ENCODE measurements at regions not wholly inside any gene's neighbourhood (a gene's known extent, or its start where the extent isn't known, plus 50 kb on each side); places are given as distances from the start of the nearest gene placed in this dataset.

DNA sequence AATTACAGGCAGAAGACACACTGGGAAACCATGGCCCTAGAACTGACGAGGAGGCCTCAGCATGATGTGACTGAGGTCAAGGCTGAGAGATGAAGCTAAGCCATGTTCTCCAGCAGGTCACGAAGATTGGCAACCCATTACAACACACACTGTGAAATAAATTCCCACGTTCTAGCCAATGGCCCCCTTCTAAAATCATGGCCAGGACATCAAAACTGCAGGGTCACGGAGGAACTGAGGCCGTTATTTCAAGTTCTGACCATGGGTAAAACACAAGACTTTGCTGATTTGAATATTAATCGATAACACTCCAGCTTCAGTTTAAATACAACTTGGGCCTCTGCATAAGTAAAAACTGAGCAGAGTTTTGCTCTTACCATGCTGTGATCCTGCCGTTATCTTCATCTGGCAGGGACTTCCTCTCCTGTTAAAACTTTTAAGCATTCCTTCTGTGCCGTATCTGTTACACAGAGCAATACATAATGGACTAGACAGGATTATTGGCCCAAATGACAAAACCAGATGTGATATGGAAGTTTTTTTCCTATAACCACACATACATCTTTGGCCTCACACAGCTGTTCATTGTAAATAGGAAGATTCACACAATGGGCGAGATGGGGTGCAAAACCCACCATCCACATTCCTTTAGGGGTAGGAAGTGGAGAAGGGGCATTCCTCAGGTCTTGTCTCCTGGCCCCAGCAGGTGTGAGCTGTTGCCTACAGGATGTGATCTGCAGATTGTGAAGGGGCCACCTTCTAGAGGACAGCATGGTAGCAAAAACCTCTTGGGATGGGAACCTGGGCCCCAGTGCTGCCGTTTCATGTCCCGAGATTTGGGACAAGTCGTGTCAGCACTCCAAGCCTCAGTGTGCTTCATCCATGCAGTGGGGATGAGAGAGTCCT lies 207.4 kb downstream of the OPA1 start:
- DNase-seq (ENCODE audit: extremely low spot score), result no peak
- WGBS, result 75% methylated on average over 12 of the region's 12 CpGs
- H3K36me3 ChIP-seq (ENCODE audit: insufficient read depth), result no peaks in the 10 kb centered on the region
- no peak overlapping the region for H3K4me3 ChIP-seq (ENCODE audit: low read depth, low read length)
- H3K4me1 ChIP-seq (ENCODE audit: insufficient read depth), result no peaks in the 10 kb centered on the region
- H3K27ac ChIP-seq (ENCODE audit: low read depth), result no peak overlapping the region

DNA sequence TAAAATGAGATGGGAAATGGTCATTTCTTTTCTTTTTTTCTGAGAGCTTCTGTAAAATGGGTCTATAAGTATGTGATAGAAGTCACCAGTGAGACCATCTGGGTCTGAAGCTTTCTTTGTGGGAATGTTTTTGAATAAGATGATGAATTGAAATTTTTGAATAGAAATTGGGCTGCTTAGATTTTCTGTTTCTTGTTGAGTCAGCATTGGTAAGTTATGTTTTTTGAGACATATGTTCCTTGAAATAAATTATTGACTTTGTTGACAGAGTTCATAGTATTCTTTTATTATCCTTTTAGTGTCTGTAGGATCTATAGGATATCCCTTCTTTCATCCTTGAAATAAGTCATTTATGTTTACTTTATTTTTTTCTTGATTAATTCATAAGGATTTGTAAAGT lies 208.1 kb downstream of the OPA1 start:
- Histone ChIP-seq H3K4me3 (ENCODE audit: low read depth, low read length) (no peak overlapping the region), H3K36me3 (ENCODE audit: insufficient read depth) (no peaks in the 10 kb centered on the region), H3K27ac (ENCODE audit: low read depth) (no peak overlapping the region), H3K4me1 (ENCODE audit: insufficient read depth) (no peaks in the 10 kb centered on the region)
- no peak for DNase-seq (ENCODE audit: extremely low spot score)

DNA sequence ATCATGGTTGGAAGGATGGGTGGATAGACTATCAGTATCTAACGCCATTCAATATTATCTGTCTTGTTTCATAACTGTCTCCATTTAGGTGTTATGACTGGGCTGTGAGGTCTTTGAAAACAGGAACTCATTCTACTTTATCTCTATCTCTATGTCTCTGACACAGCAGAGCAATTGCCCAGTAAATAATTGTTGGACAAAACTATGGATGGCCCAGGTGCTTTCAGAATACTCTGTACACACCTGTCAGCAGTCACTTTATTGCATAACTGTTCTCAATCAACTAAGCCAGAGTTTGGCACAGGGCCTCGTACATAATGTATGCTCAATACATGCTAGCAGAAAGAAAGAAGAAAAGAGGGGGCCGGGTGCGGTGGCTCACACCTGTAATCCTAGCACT lies 210.3 kb downstream of the OPA1 start:
- no peak overlapping the region for H3K27ac ChIP-seq (ENCODE audit: low read depth)
- H3K4me3 ChIP-seq (ENCODE audit: low read depth, low read length), result no peak overlapping the region
- 84% methylated on average over 4 of the region's 4 CpGs for WGBS
- no peaks in the 10 kb centered on the region for H3K4me1 ChIP-seq (ENCODE audit: insufficient read depth)
- DNase-seq (ENCODE audit: extremely low spot score), result no peak
- no peaks in the 10 kb centered on the region for H3K36me3 ChIP-seq (ENCODE audit: insufficient read depth)

DNA sequence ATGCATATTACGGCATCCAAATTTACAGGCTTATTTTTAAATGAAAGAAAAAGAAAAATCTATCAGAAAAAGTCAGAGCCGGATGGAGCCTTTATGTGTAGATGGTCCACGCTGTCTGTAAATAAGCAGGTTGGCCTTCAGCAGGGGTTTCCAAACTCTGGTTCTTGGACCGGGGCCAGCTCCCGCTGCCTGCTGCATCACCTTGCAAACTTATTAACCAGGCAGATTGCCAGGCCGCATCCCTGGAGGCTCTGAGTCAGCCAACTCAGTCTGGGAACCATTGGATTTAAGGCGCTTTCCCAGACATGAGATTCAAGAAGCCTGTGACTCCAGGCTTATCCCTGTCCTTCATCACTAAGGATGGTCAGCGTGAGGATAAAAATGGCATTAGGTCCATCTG lies 212.4 kb downstream of the OPA1 start:
- Histone ChIP-seq H3K4me1 (ENCODE audit: insufficient read depth) (no peaks in the 10 kb centered on the region), H3K27ac (ENCODE audit: low read depth) (no peak overlapping the region)
- no peak for DNase-seq (ENCODE audit: extremely low spot score)

DNA sequence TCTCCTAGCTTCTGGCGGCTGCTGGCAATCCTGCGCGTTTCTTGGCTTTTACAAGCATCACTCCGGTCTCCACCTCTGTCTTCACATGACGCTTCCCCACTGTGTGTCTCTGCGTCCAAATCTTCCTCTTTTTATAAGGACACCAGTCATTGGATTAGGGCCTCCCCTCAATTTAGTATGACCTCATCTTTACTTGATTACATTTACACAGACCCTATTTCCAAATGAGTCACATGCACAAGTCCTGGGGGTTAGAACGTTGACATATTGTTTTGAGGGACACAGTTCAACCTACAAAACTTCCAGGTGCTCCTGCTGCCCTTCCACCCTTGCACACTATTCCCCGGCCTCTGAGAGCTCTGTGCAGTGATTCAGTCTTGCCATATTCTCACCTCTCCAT lies 215.3 kb downstream of the OPA1 start:
- WGBS, result 82% methylated on average over 8 of the region's 8 CpGs
- H3K27ac ChIP-seq (ENCODE audit: low read depth), result no peak overlapping the region
- H3K4me1 ChIP-seq (ENCODE audit: insufficient read depth), result no peaks in the 10 kb centered on the region
- no peak for DNase-seq (ENCODE audit: extremely low spot score)
- no peak overlapping the region for H3K4me3 ChIP-seq (ENCODE audit: low read depth, low read length)
- H3K36me3 ChIP-seq (ENCODE audit: insufficient read depth), result no peaks in the 10 kb centered on the region

More for the DNA sequence above, 212.4 kb downstream of the OPA1 start:
- 50% methylated on average over 8 of the region's 8 CpGs for WGBS
- no peaks in the 10 kb centered on the region for H3K36me3 ChIP-seq (ENCODE audit: insufficient read depth)
- H3K4me3 ChIP-seq (ENCODE audit: low read depth, low read length), result no peak overlapping the region

DNA sequence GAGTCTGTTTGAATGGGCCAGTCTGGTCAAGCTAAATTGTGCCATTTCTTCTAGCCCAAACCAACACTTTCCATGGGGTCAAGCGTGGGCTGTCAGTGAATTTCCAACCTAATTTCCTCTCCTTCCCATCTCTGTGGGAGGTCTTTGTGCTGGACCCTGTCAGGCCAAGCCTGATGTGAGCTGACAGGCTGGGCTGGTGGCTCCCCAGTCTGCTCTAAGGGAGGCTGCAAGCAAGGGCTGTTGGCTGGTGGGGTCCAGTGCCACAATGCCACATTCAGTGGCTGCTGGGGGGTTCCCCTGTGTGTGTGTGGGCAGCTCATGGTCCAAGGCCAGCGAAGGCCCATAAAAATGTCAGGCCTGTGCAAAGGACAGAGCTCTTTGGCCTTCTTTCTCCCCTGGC lies 216.1 kb downstream of the OPA1 start:
- H3K4me1 ChIP-seq (ENCODE audit: insufficient read depth), result no peaks in the 10 kb centered on the region
- no peak overlapping the region for H3K27ac ChIP-seq (ENCODE audit: low read depth)
- no peak overlapping the region for H3K4me3 ChIP-seq (ENCODE audit: low read depth, low read length)
- H3K36me3 ChIP-seq (ENCODE audit: insufficient read depth), result no peaks in the 10 kb centered on the region
- DNase-seq (ENCODE audit: extremely low spot score), result no peak
- 87% methylated on average over 2 of the region's 2 CpGs for WGBS

DNA sequence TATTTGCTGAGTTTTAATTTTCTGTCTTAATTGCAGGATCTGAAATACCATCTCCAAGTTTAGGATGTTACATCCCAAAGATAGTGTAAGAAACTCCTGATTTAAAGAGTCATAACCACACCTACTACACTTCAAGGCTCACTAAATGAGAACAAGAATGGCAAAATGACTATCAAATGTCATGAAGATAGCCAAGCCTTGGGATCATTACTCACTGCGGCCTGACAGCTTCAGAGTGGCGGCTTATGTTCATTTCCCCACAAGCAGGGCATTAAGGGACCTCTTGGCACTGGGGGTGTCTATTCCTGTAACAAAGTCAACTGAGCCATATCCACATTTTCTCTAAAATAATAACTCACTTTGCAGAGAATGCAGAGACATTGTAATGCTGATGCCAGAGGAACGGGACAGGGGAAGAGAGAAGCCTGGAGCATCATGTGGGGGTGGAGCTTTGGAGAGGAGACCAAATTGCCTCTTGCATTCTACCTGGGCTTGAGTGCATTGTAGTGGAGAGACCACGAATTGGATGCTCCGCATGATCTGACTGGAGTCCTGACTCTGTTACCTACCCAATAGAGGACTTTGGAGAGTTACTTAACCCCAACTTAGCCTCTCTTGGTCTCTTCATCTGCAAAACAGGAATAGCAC lies 219.2 kb downstream of the OPA1 start:
- DNase-seq (ENCODE audit: extremely low spot score), result no peak
- Histone ChIP-seq H3K4me3 (ENCODE audit: low read depth, low read length) (no peak overlapping the region), H3K27ac (ENCODE audit: low read depth) (no peak overlapping the region), H3K4me1 (ENCODE audit: insufficient read depth) (no peaks in the 10 kb centered on the region), H3K36me3 (ENCODE audit: insufficient read depth) (no peaks in the 10 kb centered on the region)
- 90% methylated on average over 5 of the region's 5 CpGs for WGBS

DNA sequence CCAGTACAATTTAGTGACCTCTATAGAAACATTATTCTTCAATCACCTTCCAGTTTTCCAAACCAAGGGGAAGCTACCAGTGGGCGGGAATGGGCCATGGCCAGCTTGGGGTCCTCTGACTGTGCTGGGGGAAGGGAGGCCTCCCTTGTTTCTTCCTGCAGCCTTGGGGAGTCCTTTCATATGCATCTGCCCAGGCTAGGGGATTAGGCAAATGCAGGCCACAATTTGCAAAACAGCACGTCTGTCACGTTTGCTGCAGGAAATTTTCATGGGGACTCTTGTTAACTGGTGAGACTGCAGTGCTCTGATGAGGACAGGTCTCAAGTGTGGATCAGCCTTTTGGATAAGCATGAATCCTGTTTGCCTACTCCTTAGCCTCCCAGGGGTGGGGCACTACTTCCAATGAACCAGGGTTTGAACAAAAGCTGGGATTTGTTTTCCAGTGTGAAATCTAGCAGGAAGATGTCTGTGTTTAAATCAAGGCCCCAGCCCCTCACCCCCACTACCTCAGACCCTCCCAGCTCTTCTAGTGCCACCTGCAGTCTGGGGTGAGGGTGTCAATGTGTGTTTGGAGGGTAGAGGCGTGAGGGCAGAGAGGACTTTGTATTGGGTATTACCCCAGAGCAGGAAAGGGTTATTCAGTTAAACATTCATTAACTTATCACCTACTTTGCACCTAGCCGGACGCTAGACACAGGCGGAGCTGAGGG lies 219.9 kb downstream of the OPA1 start:
- DNase-seq (ENCODE audit: extremely low spot score), result no peak

DNA sequence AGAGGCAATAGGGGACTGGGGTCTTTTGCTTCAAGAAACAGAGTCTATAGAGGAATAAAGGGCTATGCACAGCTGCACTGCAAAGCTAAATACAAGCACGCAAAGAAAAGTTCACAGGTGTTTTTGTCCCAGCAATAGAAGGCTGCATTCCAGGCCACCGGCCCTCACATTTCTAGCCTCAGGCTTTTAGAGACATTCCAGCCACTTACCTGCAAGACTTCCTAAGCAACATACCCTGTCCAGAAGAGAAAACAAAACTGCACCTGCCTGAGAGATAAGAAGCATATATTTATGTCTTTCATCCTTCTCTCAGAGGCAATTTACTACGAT lies 220.5 kb downstream of the OPA1 start:
- DNase-seq (ENCODE audit: extremely low spot score), result no peak
- H3K4me3 ChIP-seq (ENCODE audit: low read depth, low read length), result no peak overlapping the region
- H3K27ac ChIP-seq (ENCODE audit: low read depth), result no peak overlapping the region
- WGBS, result 83% methylated on average over 3 of the region's 3 CpGs
- H3K36me3 ChIP-seq (ENCODE audit: insufficient read depth), result no peaks in the 10 kb centered on the region
- H3K4me1 ChIP-seq (ENCODE audit: insufficient read depth), result no peaks in the 10 kb centered on the region

More for the DNA sequence above, 219.9 kb downstream of the OPA1 start:
- WGBS, result 93% methylated on average over 7 of the region's 7 CpGs
- H3K4me1 ChIP-seq (ENCODE audit: insufficient read depth), result no peaks in the 10 kb centered on the region
- H3K4me3 ChIP-seq (ENCODE audit: low read depth, low read length), result no peak overlapping the region
- H3K27ac ChIP-seq (ENCODE audit: low read depth), result no peak overlapping the region
- no peaks in the 10 kb centered on the region for H3K36me3 ChIP-seq (ENCODE audit: insufficient read depth)

DNA sequence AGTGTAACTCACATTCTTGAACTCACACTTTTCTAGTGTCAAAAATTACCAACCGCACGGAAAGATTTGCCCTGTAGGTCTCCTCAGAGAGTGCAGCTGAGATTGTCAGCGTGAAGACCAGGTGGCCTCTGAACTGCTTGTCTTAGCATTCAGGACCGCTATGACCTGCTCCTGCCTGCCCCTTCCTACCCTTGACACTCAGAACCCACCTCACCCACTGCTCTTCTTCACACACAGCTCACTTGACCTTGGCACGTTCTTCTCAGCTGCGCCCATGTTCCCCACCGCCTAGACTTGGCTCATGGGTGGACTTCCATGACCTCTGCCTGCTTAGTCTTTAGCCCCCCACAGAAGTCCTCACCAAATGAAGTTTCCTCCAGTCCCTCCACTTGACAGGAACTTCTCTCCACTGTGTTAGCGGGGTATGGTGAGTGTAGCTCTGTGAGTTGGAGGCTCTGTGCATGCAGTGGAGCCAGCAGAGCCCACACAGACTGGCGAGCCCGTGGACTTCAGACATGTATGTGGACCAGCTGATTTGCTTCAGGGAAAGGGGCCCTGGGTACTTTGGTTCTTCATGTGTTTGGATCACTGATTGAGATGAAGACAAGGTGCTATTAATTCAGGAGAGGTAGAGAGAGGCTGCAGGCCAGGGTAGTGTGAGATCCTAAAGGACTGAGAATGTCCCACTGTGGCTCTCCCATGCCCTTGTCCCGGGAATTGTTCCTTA lies 221.3 kb downstream of the OPA1 start:
- H3K4me3 ChIP-seq (ENCODE audit: low read depth, low read length), result no peak overlapping the region
- H3K36me3 ChIP-seq (ENCODE audit: insufficient read depth), result no peaks in the 10 kb centered on the region
- H3K4me1 ChIP-seq (ENCODE audit: insufficient read depth), result no peaks in the 10 kb centered on the region
- no peak overlapping the region for H3K27ac ChIP-seq (ENCODE audit: low read depth)
- 93% methylated on average over 11 of the region's 11 CpGs for WGBS
- no peak for DNase-seq (ENCODE audit: extremely low spot score)

DNA sequence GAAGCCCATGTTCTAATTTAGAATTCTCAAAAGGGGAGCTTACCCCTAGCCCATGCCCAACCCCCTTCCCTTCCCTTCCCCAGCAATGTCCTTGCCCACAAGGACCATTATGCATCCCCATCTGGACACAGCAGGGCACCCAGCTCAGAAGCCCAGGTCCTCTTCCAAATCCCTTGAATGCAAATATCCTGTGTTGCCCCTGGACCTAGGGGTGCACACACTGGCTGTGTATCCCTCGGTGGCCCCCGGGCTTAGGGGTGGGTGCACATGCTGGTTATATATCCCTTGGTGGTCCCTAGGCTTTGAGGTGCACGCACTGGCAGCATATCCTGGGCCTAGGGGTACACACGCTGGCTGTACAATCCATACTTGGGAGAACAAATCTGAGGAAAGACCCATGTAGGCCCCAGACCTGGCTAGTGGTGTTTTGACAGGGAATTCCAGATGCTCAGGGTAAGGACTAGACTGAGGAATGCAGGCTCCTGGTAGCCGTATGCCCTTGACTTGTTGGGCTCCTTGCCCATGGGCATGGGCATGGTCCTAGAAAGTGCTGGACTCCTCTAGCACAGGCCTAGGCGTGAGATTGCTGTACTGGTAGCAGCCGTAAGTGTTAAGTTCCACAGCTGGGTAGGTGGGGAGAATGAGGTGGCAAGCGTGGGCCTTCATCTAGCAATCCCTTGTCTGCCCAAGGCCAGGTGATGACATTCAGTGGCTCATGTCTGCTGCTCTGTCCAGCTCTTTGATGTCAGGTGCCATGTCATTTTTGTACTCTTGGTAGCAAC lies 222.4 kb downstream of the OPA1 start:
- no peak for DNase-seq (ENCODE audit: extremely low spot score)
- WGBS, result 95% methylated on average over 8 of the region's 8 CpGs
- H3K27ac ChIP-seq (ENCODE audit: low read depth), result no peak overlapping the region
- H3K36me3 ChIP-seq (ENCODE audit: insufficient read depth), result no peaks in the 10 kb centered on the region
- no peak overlapping the region for H3K4me3 ChIP-seq (ENCODE audit: low read depth, low read length)
- no peaks in the 10 kb centered on the region for H3K4me1 ChIP-seq (ENCODE audit: insufficient read depth)

DNA sequence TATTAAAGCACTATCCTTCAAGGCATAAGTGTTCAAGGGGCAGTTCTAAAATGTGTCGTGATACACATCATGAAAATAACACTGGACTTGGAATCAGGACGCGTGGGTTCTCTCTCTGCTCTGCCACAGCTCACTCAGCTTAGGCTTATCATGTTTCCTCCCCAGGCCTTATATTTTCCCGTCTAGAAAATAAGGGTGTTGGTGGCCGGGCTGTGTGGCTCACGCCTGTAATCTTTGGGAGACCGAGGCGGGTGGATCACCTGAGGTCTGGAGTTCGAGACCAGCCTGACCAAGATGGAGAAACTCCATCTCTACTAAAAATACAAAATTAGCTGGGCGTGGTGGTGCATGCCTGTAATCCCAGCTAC lies 223.0 kb downstream of the OPA1 start:
- WGBS, result 96% methylated on average over 10 of the region's 10 CpGs

More for the DNA sequence above, 223.0 kb downstream of the OPA1 start:
- no peaks in the 10 kb centered on the region for H3K4me1 ChIP-seq (ENCODE audit: insufficient read depth)
- no peak for DNase-seq (ENCODE audit: extremely low spot score)
- H3K36me3 ChIP-seq (ENCODE audit: insufficient read depth), result no peaks in the 10 kb centered on the region
- H3K4me3 ChIP-seq (ENCODE audit: low read depth, low read length), result no peak overlapping the region
- no peak overlapping the region for H3K27ac ChIP-seq (ENCODE audit: low read depth)
